Stimulated activated CD8-positive, alpha-beta memory T cell treated with anti-CD3 and anti-CD28 coated beads, Interleukin-4, amount 100 ng/mL, for 1 hour (primary cell): ENCODE measurements at regions not wholly inside any gene's neighbourhood (a gene's known extent, or its start where the extent isn't known, plus 50 kb on each side); places are given as distances from the start of the nearest gene placed in this dataset.

ENCODE experiments used
- DNase-seq, 2 donors: peaks; one replicate each; pipeline ENCODE4 v3.0.0-alpha.2; 2020; ENCODE audit warnings: low read depth in 2 of 2, low spot score in 1 of 2

GRCh38 chr21:24278711-24279110 lies 1328.6 kb downstream of the MRPL39 start:
- DNase-seq: no peak

- DNase-seq: no peak
These were observed 1331.1 kb downstream of the MRPL39 start for GRCh38 chr21:24276204-24276603.

- no peak for DNase-seq
These were observed 1331.7 kb downstream of the MRPL39 start for GRCh38 chr21:24275616-24276015.

- no peak for DNase-seq
These were observed 1334.8 kb downstream of the MRPL39 start for GRCh38 chr21:24272521-24272938.

GRCh38 chr21:24265987-24266386 lies 1341.3 kb downstream of the MRPL39 start:
- no peak for DNase-seq

- DNase-seq: no peak
These were observed 1346.5 kb downstream of the MRPL39 start for GRCh38 chr21:24260751-24261150.

- DNase-seq: no peak
These were observed 1348.0 kb downstream of the MRPL39 start for GRCh38 chr21:24259241-24259640.

GRCh38 chr21:24255591-24255990 lies 1351.7 kb downstream of the MRPL39 start:
- DNase-seq: no peak

GRCh38 chr21:24225431-24225830 lies 1381.8 kb downstream of the MRPL39 start:
- DNase-seq: no peak

GRCh38 chr21:24224422-24224821 lies 1382.9 kb downstream of the MRPL39 start:
- DNase-seq: no peak

GRCh38 chr21:24223624-24224023 lies 1383.7 kb downstream of the MRPL39 start:
- DNase-seq: no peak

GRCh38 chr21:24222676-24223075 lies 1384.6 kb downstream of the MRPL39 start:
- DNase-seq: no peak

GRCh38 chr21:24220446-24220845 lies 1386.8 kb downstream of the MRPL39 start:
- DNase-seq: no peak

GRCh38 chr21:24217151-24217550 lies 1390.1 kb downstream of the MRPL39 start:
- DNase-seq: no peak

GRCh38 chr21:24210130-24210529 lies 1397.2 kb downstream of the MRPL39 start:
- no peak for DNase-seq

- no peak for DNase-seq
These were observed 1398.6 kb downstream of the MRPL39 start for GRCh38 chr21:24208562-24209260.

GRCh38 chr21:24205319-24205718 lies 1402.0 kb downstream of the MRPL39 start:
- DNase-seq: no peak

GRCh38 chr21:24204641-24205040 lies 1402.6 kb downstream of the MRPL39 start:
- DNase-seq: no peak

- no peak for DNase-seq
These were observed 1407.2 kb downstream of the MRPL39 start for GRCh38 chr21:24200052-24200451.

GRCh38 chr21:24197923-24198322 lies 1409.4 kb downstream of the MRPL39 start:
- DNase-seq: no peak

GRCh38 chr21:24197132-24197643 lies 1410.1 kb downstream of the MRPL39 start:
- DNase-seq: no peak

- DNase-seq: no peak
These were observed 1418.8 kb downstream of the MRPL39 start for GRCh38 chr21:24188506-24188905.

GRCh38 chr21:24183077-24183476 lies 1424.2 kb downstream of the MRPL39 start:
- no peak for DNase-seq
